Fibroblast of pulmonary artery (primary cell): ENCODE measurements at regions not wholly inside any gene's neighbourhood (a gene's known extent, or its start where the extent isn't known, plus 50 kb on each side); places are given as distances from the start of the nearest gene placed in this dataset.

Experiments used
- DNase-seq: peaks from one replicate; pipeline ENCODE4 v3.0.0-alpha.2; 2010; ENCODE audit warnings: low read depth
- H3K4me3 ChIP-seq: replicated peaks from 2 replicates; pipeline ENCODE4 v1.5.1; 2011; ENCODE audit warnings: low read depth, mild to moderate bottlenecking, control low read depth, low read length, moderate library complexity
- TF ChIP-seq, protein P1 (sequence below): IDR thresholded peaks from 2 replicates; pipeline ENCODE4 v1.5.1; 2011; ENCODE audit warnings: mild to moderate bottlenecking, control low read depth, low read length, inconsistent platforms; ENCODE audit errors: missing control alignments

DNA sequence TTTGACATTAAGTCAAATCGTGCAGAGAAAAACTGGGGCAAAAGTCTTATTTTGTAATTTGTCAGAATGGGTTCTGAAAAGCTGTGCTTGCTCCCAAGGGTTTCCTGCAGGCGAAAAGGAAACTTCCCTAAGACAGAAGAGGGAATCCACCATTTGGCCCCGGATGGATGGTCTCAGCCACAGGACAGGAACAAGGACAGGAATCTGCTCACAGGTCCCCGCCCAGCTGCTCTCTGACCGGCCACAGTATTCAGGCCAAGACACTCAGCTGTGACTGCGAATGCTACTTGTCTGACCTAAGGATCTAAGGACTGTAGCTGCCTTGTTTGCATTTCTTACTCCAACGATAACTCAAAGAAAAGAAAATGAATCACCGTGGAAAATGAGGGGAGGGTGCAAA, 197.0 kb downstream of the BMP7 start:
- no peak for DNase-seq
- H3K4me3 ChIP-seq: no peak overlapping the region
- TF ChIP-seq, protein P1, sequence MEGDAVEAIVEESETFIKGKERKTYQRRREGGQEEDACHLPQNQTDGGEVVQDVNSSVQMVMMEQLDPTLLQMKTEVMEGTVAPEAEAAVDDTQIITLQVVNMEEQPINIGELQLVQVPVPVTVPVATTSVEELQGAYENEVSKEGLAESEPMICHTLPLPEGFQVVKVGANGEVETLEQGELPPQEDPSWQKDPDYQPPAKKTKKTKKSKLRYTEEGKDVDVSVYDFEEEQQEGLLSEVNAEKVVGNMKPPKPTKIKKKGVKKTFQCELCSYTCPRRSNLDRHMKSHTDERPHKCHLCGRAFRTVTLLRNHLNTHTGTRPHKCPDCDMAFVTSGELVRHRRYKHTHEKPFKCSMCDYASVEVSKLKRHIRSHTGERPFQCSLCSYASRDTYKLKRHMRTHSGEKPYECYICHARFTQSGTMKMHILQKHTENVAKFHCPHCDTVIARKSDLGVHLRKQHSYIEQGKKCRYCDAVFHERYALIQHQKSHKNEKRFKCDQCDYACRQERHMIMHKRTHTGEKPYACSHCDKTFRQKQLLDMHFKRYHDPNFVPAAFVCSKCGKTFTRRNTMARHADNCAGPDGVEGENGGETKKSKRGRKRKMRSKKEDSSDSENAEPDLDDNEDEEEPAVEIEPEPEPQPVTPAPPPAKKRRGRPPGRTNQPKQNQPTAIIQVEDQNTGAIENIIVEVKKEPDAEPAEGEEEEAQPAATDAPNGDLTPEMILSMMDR: no peak

DNA sequence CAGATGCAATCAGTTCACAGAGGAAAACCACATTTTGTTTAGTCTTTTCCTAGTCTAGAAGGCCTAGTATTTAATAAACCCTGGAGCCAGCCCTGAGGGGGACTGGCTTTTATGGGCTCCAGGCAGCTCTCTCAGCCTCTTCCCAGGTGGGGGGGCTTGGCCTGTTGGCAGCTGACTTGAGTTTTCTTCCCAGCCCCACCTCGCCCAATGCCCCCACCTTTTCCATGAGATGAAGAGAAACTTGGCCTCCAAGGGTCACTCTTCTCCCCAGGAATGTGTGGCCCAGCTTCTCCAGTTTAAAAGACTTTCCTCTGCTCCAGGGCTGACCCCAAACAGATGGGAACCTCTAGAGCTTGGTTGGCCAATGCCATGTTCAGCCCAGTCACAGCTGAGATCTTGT, 196.1 kb downstream of the BMP7 start:
- no peak for DNase-seq
- TF ChIP-seq, protein P1: no peak
- no peak overlapping the region for H3K4me3 ChIP-seq

DNA sequence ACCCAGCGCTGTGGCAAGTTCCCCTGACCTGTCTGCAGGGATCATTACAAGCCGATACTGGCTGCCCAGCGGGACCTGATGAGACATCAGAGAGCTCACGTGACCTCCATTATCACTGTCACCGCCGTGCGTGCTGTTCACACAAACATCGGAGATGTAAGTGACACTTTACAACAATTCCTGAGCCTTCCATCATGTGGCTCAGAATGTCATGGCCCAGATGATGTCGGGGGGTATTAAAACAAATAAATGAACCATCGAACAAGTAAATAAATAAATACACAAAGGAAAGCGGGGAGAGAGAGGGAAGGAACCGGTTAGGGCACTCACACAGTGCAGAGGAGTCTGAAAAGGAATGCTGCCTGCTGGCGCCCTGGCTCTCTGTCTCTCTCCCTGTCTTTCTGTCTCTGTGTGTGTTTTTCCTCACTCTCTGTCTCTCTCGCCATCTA, 195.1 kb downstream of the BMP7 start:
- no peak for DNase-seq
- TF ChIP-seq, protein P1: no peak
- no peak overlapping the region for H3K4me3 ChIP-seq

DNA sequence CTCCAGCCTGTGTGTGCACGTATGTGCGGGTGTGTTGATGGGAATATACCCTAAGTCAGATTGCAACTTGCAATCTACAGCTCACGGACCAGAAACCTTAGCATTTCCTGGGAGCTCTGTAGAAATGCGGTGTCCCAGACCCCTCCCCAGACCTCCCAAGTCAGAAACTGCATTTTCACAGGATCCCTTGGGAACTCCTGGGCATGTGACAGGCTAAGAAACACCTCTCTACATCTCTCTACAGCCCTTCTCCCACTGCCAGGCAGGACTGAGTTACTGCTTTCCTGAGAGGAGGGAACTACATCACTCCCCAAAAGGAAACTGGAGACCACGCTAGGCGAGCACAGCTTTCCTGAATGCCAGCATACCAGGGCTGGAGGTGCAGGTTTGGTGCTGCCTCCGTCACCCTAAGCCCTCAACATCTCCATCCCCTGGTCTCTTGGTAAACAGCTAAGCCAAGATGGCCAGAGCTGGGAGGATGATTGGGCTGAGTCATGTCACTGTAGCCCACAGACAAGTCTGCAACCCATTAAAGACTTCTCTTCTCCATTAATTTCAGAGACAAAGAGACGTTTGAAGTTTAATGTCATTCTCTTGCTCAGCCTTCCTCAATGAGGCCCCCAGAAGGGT, 194.4 kb downstream of the BMP7 start:
- DNase-seq: no peak
- H3K4me3 ChIP-seq: no peak overlapping the region
- TF ChIP-seq, protein P1: no peak

DNA sequence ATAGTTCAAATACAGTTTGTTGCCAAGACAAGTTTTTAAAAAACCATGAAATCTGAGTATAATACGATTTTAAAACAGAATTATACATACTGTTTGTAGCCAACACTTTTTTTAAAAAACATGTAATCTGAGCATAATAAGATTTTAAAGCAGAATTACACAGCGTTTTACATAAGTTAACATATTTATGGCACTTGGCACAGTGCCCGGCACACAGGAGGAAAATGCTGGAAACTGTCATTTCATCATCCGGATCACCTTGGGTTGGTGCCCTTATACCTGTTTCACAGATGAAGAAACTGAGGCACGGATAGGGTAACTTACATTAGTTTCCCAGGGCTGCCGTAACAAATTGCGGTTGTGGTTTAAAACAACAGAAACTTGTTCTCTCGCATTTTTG, 193.0 kb downstream of the BMP7 start:
- TF ChIP-seq, protein P1: no peak
- no peak overlapping the region for H3K4me3 ChIP-seq
- DNase-seq: no peak

DNA sequence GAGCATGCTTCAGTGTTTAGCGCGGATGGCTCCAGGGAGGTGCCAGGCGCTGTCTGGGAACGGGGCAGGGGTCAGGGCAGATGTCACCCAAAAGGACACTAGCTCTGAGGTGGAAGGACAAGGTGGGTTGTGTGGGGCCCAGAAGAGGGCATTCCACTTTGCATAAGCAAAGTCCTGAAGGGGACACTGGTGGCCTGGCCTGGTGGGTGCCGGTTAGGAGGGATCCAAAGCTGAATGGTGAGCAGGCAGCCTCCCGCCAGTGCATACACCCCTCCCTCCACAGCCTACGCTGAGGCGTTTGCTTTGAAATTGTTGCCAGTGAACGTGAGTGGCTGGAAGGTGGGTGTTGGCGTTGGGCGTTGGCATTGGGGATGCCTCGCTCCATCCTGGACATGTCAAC, 192.1 kb downstream of the BMP7 start:
- DNase-seq: no peak
- TF ChIP-seq, protein P1: no peak
- no peak overlapping the region for H3K4me3 ChIP-seq

DNA sequence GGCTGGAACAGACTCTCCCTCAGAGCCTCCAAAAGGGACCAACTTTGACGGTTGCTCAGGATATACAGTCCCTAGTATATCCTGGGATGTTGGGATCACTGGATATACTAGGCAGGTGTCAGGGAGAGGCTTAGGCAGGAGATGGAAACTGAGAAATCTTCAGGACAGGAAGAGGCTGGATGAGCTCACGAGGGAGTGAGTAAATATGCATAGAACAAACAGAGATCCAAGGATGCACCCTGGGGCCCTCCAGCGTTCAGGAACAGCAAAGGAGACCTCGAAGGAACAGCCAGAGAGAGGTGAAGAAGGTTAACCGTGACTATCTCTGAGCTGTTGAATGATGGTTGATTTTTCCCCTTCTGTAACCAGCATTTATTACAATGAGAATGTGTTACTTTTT, 191.3 kb downstream of the BMP7 start:
- no peak overlapping the region for H3K4me3 ChIP-seq
- no peak for DNase-seq
- TF ChIP-seq, protein P1: no peak
